ENCODE measurements at regions not wholly inside any gene's neighbourhood (a gene's known extent, or its start where the extent isn't known, plus 50 kb on each side); places are given as distances from the start of the nearest gene placed in this dataset.

GRCh38 chr3:46133285-46133684 is 74.8 kb downstream of the CCR1 start:
- no peak for TF ChIP-seq POLR2A (IDR thresholded peaks at IDR 0.05; ENCODE audit: low read length)
- TF ChIP-seq GATA1 (IDR thresholded peaks at IDR 0.05; ENCODE audit: low read depth, low read length) = no peak
